ENCODE measurements at regions not wholly inside any gene's neighbourhood (a gene's known extent, or its start where the extent isn't known, plus 50 kb on each side); places are given as distances from the start of the nearest gene placed in this dataset.

DNA sequence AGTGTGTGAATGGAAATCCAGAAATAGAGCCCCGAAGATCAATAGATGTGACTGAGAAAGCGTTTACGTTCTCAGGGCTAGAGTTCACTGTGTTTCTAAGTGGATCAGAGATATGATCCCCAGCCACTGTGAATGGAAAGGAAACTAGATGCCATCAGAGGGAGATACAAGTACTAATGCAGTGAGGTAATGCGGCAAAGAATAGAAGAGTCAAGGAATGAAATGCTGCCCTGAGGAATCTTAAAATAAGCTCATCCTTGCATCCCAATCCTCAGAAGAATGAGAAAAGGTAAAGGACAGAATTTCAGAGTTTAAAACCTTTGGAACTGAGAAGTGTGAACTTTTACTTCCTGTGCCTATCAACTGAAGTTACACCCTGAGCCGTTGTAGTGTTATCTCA is 165.5 kb upstream of the ESRRG start:
- Mint-ChIP-seq H3K27me3 (ENCODE audit: unreplicated experiment) (no peaks in the 10 kb centered on the region), H3K4me3 (ENCODE audit: unreplicated experiment) (no peak overlapping the region), H3K27ac (ENCODE audit: unreplicated experiment) (no peak overlapping the region), H3K4me1 (ENCODE audit: unreplicated experiment) (no peaks in the 10 kb centered on the region), H3K36me3 (ENCODE audit: unreplicated experiment) (no peaks in the 10 kb centered on the region), H3K9me3 (ENCODE audit: unreplicated experiment) (no peaks in the 10 kb centered on the region)
- TF ChIP-seq, protein P1, sequence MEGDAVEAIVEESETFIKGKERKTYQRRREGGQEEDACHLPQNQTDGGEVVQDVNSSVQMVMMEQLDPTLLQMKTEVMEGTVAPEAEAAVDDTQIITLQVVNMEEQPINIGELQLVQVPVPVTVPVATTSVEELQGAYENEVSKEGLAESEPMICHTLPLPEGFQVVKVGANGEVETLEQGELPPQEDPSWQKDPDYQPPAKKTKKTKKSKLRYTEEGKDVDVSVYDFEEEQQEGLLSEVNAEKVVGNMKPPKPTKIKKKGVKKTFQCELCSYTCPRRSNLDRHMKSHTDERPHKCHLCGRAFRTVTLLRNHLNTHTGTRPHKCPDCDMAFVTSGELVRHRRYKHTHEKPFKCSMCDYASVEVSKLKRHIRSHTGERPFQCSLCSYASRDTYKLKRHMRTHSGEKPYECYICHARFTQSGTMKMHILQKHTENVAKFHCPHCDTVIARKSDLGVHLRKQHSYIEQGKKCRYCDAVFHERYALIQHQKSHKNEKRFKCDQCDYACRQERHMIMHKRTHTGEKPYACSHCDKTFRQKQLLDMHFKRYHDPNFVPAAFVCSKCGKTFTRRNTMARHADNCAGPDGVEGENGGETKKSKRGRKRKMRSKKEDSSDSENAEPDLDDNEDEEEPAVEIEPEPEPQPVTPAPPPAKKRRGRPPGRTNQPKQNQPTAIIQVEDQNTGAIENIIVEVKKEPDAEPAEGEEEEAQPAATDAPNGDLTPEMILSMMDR (IDR thresholded peaks at IDR 0.05) = no peak
- DNase-seq (ENCODE audit: extremely low spot score, unreplicated experiment) = no peak

DNA sequence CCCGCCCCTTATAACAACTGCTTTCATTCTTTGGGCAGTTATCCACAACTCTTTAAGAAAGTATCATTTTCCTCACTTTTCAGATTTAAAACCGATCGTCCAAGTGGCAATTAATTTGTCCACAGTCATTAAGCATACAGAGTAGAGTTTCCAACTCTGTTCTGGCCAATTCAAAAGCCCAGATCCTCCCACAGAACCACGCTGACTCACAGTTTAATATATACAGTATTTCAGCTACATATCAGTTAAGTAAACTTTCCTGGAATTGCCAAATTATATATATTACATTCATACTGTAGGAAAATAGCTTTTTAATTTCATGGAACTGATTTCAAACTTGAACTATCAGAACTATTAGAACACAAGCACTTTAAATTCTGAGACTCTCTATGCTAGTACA is 163.8 kb upstream of the ESRRG start:
- Mint-ChIP-seq H3K36me3 (ENCODE audit: unreplicated experiment) (no peaks in the 10 kb centered on the region), H3K4me3 (ENCODE audit: unreplicated experiment) (no peak overlapping the region), H3K27me3 (ENCODE audit: unreplicated experiment) (no peaks in the 10 kb centered on the region), H3K4me1 (ENCODE audit: unreplicated experiment) (no peaks in the 10 kb centered on the region), H3K27ac (ENCODE audit: unreplicated experiment) (no peak overlapping the region), H3K9me3 (ENCODE audit: unreplicated experiment) (no peaks in the 10 kb centered on the region)
- TF ChIP-seq, protein P1 (IDR thresholded peaks at IDR 0.05) = no peak
- DNase-seq (ENCODE audit: extremely low spot score, unreplicated experiment) = no peak

DNA sequence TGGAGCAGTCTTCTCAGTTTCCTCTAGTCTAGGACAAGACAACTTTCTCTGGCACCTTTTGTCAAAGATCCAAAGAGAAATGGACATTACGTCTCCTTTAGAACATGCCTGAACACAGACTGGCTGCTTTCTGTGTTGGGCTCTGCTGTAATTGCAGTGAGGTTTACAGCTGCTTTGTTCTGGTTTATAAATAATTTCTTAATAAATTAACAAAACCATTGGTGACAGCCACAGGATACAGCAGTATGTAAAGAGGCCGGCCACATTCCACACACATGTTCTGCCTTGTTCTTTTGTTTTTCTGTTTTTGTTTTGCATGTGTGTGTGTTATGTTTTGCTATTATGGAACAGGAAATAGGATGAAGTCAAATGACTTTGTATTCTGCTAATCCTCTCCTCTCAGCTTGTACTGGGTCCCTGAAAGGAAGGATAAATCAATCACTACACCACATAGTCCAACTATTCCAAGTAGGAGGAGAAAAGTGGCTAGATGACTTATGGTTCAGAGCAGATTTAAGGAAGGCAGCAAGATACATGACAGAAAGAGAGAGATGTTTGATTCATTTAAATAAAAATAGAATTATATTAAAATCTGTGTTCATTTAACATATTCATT is 161.5 kb upstream of the ESRRG start:
- no peaks in the 10 kb centered on the region for H3K9me3 Mint-ChIP-seq (ENCODE audit: unreplicated experiment)
- H3K4me3 Mint-ChIP-seq (ENCODE audit: unreplicated experiment) = no peak overlapping the region

DNA sequence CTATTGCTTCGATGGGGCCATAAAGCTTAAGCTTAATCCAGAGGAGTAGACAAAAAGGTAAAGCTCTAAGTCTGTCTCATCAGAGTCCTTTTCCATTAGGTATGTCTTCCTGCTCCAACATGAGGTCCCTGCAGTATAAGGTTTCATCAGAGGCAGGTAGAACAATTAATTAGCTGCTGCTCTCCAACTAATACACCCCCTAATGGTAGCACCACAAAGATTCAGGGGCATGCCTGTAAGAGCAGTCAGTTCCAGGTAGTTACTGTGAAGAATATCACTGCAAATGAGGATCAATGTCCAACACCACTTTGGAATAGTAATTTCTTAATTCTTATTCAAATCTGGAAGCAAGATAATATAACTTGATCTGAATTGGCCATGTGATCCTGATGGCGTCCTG is 160.3 kb upstream of the ESRRG start:
- Mint-ChIP-seq H3K27ac (ENCODE audit: unreplicated experiment) (no peak overlapping the region), H3K36me3 (ENCODE audit: unreplicated experiment) (no peaks in the 10 kb centered on the region), H3K27me3 (ENCODE audit: unreplicated experiment) (no peaks in the 10 kb centered on the region), H3K4me3 (ENCODE audit: unreplicated experiment) (no peak overlapping the region), H3K4me1 (ENCODE audit: unreplicated experiment) (no peaks in the 10 kb centered on the region), H3K9me3 (ENCODE audit: unreplicated experiment) (no peaks in the 10 kb centered on the region)
- TF ChIP-seq, protein P1 (IDR thresholded peaks at IDR 0.05) = no peak
- DNase-seq (ENCODE audit: extremely low spot score, unreplicated experiment) = no peak

More for the DNA sequence above, 161.5 kb upstream of the ESRRG start:
- DNase-seq (ENCODE audit: extremely low spot score, unreplicated experiment) = no peak
- Mint-ChIP-seq H3K27ac (ENCODE audit: unreplicated experiment) (no peak overlapping the region), H3K27me3 (ENCODE audit: unreplicated experiment) (no peaks in the 10 kb centered on the region), H3K4me1 (ENCODE audit: unreplicated experiment) (no peaks in the 10 kb centered on the region), H3K36me3 (ENCODE audit: unreplicated experiment) (no peaks in the 10 kb centered on the region)
- TF ChIP-seq, protein P1 (IDR thresholded peaks at IDR 0.05) = no peak

DNA sequence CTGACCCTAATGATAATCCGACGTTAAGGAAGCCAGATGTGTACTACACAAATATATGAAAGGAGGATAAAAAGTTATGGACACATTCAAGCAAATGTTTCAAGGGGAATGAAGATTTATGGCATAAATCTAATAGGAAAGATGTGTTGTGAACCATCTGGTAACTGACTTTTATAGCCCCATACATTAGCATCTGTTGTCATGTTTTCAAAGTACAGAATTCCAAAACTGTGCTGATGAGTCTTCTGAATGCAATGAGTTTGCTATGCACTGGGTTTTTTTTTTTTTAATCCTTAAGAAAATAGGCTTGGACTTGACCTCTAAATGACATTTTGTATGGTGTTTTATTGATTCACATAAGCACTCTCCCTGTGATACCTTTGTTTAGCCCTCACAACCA is 158.5 kb upstream of the ESRRG start:
- no peaks in the 10 kb centered on the region for H3K9me3 Mint-ChIP-seq (ENCODE audit: unreplicated experiment)
- H3K4me3 Mint-ChIP-seq (ENCODE audit: unreplicated experiment) = no peak overlapping the region
- H3K4me1 Mint-ChIP-seq (ENCODE audit: unreplicated experiment) = no peaks in the 10 kb centered on the region
- H3K36me3 Mint-ChIP-seq (ENCODE audit: unreplicated experiment) = no peaks in the 10 kb centered on the region
- no peaks in the 10 kb centered on the region for H3K27me3 Mint-ChIP-seq (ENCODE audit: unreplicated experiment)
- no peak for DNase-seq (ENCODE audit: extremely low spot score, unreplicated experiment)
- TF ChIP-seq, protein P1 (IDR thresholded peaks at IDR 0.05) = no peak
- H3K27ac Mint-ChIP-seq (ENCODE audit: unreplicated experiment) = no peak overlapping the region

All from osteocyte (in vitro differentiated cells).